ENCODE measurements at regions not wholly inside any gene's neighbourhood (a gene's known extent, or its start where the extent isn't known, plus 50 kb on each side); places are given as distances from the start of the nearest gene placed in this dataset.

DNA sequence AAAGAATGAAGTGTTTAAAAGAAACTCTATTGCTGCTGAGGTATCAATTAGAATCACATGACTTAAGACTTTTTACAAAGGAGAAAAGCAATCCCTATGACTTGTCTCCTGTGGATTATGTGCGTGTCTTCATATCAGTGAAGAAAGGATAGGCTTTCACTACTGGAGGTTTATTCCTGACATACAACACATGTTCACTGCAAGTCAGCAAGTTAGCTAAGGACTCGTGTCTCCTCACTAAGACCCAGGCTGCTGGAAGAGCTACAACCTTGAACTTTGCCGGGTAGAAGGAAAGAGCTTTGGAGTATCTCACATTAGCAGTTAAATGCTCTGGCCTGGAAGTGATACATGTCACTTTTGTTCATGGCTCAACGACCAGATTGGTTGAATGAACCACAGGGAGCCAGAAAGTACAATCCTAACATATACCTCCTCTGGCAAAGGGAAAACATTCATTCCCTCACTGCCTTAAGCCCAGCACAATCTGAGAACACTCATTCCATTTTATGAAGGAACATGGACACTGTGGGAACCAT is 215.3 kb downstream of the RNF152 start:
- Histone ChIP-seq H3K36me3 (no peaks in the 10 kb centered on the region), H3K9me3 (peaks cover 0 to 18% (median 15%) of the 10 kb centered on the region in 4 donors), H3K27me3 (no peaks in the 10 kb centered on the region), H3K4me3 (no peak overlapping the region), H3K27ac (no peak overlapping the region), H3K4me1 (no peaks in the 10 kb centered on the region)
- 72 to 82% (median 79%) methylated on average over 4 of the region's 4 CpGs for WGBS, 5 donors
- TF ChIP-seq POLR2A (IDR thresholded peaks at IDR 0.05) (no peak), POLR2AphosphoS5 (IDR thresholded peaks at IDR 0.05) (no peak), EP300 (IDR thresholded peaks at IDR 0.05) (no peak)
- TF ChIP-seq, protein P1, sequence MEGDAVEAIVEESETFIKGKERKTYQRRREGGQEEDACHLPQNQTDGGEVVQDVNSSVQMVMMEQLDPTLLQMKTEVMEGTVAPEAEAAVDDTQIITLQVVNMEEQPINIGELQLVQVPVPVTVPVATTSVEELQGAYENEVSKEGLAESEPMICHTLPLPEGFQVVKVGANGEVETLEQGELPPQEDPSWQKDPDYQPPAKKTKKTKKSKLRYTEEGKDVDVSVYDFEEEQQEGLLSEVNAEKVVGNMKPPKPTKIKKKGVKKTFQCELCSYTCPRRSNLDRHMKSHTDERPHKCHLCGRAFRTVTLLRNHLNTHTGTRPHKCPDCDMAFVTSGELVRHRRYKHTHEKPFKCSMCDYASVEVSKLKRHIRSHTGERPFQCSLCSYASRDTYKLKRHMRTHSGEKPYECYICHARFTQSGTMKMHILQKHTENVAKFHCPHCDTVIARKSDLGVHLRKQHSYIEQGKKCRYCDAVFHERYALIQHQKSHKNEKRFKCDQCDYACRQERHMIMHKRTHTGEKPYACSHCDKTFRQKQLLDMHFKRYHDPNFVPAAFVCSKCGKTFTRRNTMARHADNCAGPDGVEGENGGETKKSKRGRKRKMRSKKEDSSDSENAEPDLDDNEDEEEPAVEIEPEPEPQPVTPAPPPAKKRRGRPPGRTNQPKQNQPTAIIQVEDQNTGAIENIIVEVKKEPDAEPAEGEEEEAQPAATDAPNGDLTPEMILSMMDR (IDR thresholded peaks at IDR 0.05), result no peak
- no peak for DNase-seq
- intact Hi-C loops (cut with DNase I; ENCODE audit: low total_unique reads), result no loop called here

DNA sequence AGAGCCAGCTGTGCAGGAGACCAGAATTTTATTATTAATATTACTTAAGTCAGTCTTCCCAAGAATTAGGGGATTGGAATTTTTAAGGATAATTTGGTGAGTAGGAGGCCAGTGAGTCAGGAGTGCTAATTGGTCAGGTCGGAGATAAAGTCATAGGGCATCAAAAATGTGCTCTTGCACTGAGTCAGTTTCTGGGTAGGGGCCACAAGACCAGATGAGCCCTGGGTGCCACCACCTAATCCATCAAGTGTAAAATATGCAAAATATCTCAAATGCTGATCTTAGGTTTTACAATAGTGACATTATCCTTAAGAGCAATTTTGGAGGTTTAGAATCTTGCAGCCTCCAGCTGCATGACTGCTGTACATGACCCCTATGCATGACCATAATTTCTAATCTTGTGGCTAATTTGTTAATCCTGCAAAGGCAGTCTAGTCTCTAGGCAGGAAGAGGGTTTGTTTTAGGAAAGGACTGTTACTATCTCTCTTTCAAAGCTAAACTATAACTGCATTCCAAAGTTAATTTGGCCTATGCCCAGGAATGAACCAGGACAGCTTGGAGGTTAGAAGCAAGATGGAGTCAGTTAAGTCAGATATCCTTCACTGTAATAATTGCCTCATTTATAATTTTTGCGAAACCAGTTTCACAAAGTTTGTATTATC is 215.9 kb downstream of the RNF152 start:
- DNase-seq, result no peak
- no peaks in the 10 kb centered on the region for H3K27me3 ChIP-seq
- intact Hi-C loops (cut with DNase I; ENCODE audit: low total_unique reads), result no loop called here
- no peaks in the 10 kb centered on the region for H3K4me1 ChIP-seq
- H3K27ac ChIP-seq, result no peak overlapping the region
- WGBS, 5 donors, result 87 to 98% (median 90%) methylated on average over 2 of the region's 2 CpGs
- H3K9me3 ChIP-seq, result peaks cover 0 to 18% (median 15%) of the 10 kb centered on the region in 4 donors
- TF ChIP-seq EP300 (IDR thresholded peaks at IDR 0.05) (no peak), POLR2A (IDR thresholded peaks at IDR 0.05) (no peak), POLR2AphosphoS5 (IDR thresholded peaks at IDR 0.05) (no peak)
- TF ChIP-seq, protein P1 (IDR thresholded peaks at IDR 0.05), result no peak
- H3K4me3 ChIP-seq, result no peak overlapping the region
- H3K36me3 ChIP-seq, result no peaks in the 10 kb centered on the region

DNA sequence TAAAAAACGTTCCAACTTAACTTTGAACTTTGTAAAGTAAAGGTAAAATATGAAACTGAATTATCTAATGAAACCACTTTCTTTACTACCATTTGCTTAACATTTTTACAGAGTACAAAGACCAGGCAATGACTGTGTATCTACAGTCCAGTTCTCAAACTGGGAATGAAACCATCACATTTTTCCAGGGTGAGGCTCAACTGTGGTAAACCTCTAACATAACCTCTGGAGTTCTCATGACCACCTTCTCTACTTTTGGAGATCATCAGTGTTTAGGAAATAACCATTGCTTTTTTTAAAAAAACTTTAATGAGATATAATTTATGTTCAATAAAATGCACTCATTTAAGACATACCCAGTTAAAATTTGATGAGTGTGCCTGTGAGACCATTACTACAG is 223.5 kb downstream of the RNF152 start:
- intact Hi-C loops (cut with DNase I; ENCODE audit: low total_unique reads), result no loop called here
- DNase-seq, result no peak
- Histone ChIP-seq H3K27ac (no peak overlapping the region), H3K4me1 (peaks cover 0 to 2% (median under 1%) of the 10 kb centered on the region in 4 donors), H3K9me3 (no peaks in the 10 kb centered on the region), H3K27me3 (no peaks in the 10 kb centered on the region), H3K4me3 (no peak overlapping the region), H3K36me3 (no peaks in the 10 kb centered on the region)
- TF ChIP-seq POLR2AphosphoS5 (IDR thresholded peaks at IDR 0.05) (no peak), EP300 (IDR thresholded peaks at IDR 0.05) (no peak), POLR2A (IDR thresholded peaks at IDR 0.05) (no peak)
- TF ChIP-seq, protein P1 (IDR thresholded peaks at IDR 0.05), result no peak
- 58 to 73% (median 68%) methylated on average over 1 of the region's 1 CpG for WGBS, 5 donors

DNA sequence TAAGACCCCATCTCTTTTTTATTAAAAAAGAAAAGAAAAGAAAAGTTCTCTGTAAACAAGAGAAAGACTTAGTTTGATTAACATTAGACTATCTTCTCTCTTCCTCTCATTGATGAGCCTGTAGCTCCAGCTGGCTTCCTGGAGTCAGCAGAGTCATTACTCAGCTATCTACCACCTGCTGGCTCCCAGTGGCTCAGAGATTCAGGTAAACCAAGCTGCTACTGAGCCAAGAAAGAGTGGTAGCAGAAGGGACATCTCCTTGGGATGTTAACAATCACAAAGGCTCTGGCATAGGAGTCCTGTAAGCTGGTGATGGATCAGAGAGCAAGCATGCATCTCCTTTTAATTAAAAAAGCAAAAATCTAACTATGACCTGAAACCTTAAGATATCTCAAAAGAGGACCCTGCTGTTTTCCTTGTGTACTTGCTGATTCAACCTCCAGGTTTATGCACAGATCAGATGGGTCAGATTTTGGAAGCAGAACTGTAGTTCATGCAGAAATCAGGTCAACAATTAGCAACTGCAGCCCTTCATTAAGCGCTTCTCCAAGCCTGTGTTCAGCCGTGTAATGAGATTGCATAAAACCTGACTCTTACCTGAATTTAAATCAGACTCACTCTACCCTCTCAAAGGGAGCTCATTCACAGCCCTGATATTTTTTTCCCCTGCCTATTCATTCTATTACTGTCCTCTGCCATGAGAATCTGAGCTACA is 225.8 kb downstream of the RNF152 start:
- Histone ChIP-seq H3K27me3 (no peaks in the 10 kb centered on the region), H3K4me1 (peaks cover 0 to 4% (median 2%) of the 10 kb centered on the region in 4 donors), H3K4me3 (no peak overlapping the region), H3K36me3 (no peaks in the 10 kb centered on the region), H3K27ac (no peak overlapping the region), H3K9me3 (peaks cover 0 to 3% (median 0%) of the 10 kb centered on the region in 4 donors)
- 90 to 96% (median 94%) methylated on average over 2 of the region's 2 CpGs for WGBS, 5 donors
- no peak for DNase-seq
- intact Hi-C loops (cut with DNase I; ENCODE audit: low total_unique reads), result no loop called here
- TF ChIP-seq EP300 (IDR thresholded peaks at IDR 0.05), result no peak
- no peak for TF ChIP-seq POLR2A (IDR thresholded peaks at IDR 0.05)
- TF ChIP-seq, protein P1 (IDR thresholded peaks at IDR 0.05), result no peak
- TF ChIP-seq POLR2AphosphoS5 (IDR thresholded peaks at IDR 0.05), result no peak
